NT2/D1 (cell line): ENCODE measurements at regions not wholly inside any gene's neighbourhood (a gene's known extent, or its start where the extent isn't known, plus 50 kb on each side); places are given as distances from the start of the nearest gene placed in this dataset.

Experiments
- DNase-seq: peaks from one replicate; pipeline ENCODE4 v3.0.0-alpha.2; 2011; ENCODE audit warnings: low read depth, low spot score
- H3K27me3 ChIP-seq: 2 replicates; pipeline ENCODE4 v1.6.0; 2011; ENCODE audit warnings: mild to moderate bottlenecking; ENCODE audit not compliant: insufficient read length, insufficient read depth
- H3K36me3 ChIP-seq: 2 replicates; pipeline ENCODE4 v1.6.1; 2011; ENCODE audit warnings: mild to moderate bottlenecking, low read length, mixed read lengths; ENCODE audit not compliant: insufficient read depth, insufficient read length
- H3K4me1 ChIP-seq: 2 replicates; pipeline ENCODE4 v1.5.1; 2011; ENCODE audit not compliant: insufficient read depth, insufficient read length
- H3K4me3 ChIP-seq: 2 replicates; pipeline ENCODE4 v1.5.1; 2011; ENCODE audit warnings: low read depth; ENCODE audit not compliant: insufficient read length
- H3K9ac ChIP-seq: 2 replicates; pipeline ENCODE4 v1.6.0; 2011; ENCODE audit warnings: low read depth; ENCODE audit not compliant: insufficient read length
- H3K9me3 ChIP-seq: 2 replicates; pipeline ENCODE4 v1.5.1; 2011; ENCODE audit warnings: mild to moderate bottlenecking, low read length; ENCODE audit not compliant: insufficient read depth
- SUZ12 ChIP-seq: IDR thresholded peaks from 2 replicates; pipeline ENCODE4 v1.6.1; 2011; ENCODE audit not compliant: insufficient read length, insufficient read depth; ENCODE audit errors: extremely low read depth
- YY1 ChIP-seq: IDR thresholded peaks from 2 replicates; pipeline ENCODE4 v1.6.1; 2011; ENCODE audit not compliant: insufficient read length, insufficient read depth
- ZNF274 ChIP-seq: IDR thresholded peaks from 2 replicates; pipeline ENCODE4 v1.6.1; 2011; ENCODE audit warnings: mild to moderate bottlenecking, low read depth, low read length

GRCh38 chr12:47509398-47509851 is 196.4 kb downstream of the RPAP3 start:
- TF ChIP-seq YY1, result no peak
- no peak for TF ChIP-seq ZNF274
- no peak for TF ChIP-seq SUZ12
- DNase-seq, result no peak
- Histone ChIP-seq H3K27me3 (no peaks in the 10 kb centered on the region), H3K9ac (no peak overlapping the region), H3K9me3 (peaks cover 8% of the 10 kb centered on the region), H3K36me3 (no peaks in the 10 kb centered on the region), H3K4me1 (no peaks in the 10 kb centered on the region), H3K4me3 (no peak overlapping the region)

- no peaks in the 10 kb centered on the region for H3K36me3 ChIP-seq
- TF ChIP-seq SUZ12 (no peak), ZNF274 (no peak), YY1 (no peak)
- no peak for DNase-seq
These were observed 198.6 kb downstream of the RPAP3 start for GRCh38 chr12:47507221-47507620.

GRCh38 chr12:47504775-47505446 is 200.9 kb downstream of the RPAP3 start:
- Histone ChIP-seq H3K9ac (no peak overlapping the region), H3K36me3 (no peaks in the 10 kb centered on the region), H3K9me3 (no peaks in the 10 kb centered on the region), H3K4me1 (no peaks in the 10 kb centered on the region), H3K4me3 (no peak overlapping the region), H3K27me3 (no peaks in the 10 kb centered on the region)
- TF ChIP-seq SUZ12, result no peak
- TF ChIP-seq ZNF274, result no peak
- no peak for TF ChIP-seq YY1
- DNase-seq, result no peak

More at GRCh38 chr12:47507221-47507620, 198.6 kb downstream of the RPAP3 start:
- Histone ChIP-seq H3K27me3 (no peaks in the 10 kb centered on the region), H3K9me3 (no peaks in the 10 kb centered on the region), H3K4me1 (no peaks in the 10 kb centered on the region), H3K9ac (no peak overlapping the region), H3K4me3 (no peak overlapping the region)

GRCh38 chr12:47493801-47494200 is 212.0 kb downstream of the RPAP3 start:
- Histone ChIP-seq H3K9me3 (peaks cover 13% of the 10 kb centered on the region; the same call in 1 of the 2 replicates), H3K4me1 (no peaks in the 10 kb centered on the region), H3K27me3 (no peaks in the 10 kb centered on the region), H3K9ac (no peak overlapping the region), H3K36me3 (no peaks in the 10 kb centered on the region), H3K4me3 (no peak overlapping the region)
- TF ChIP-seq YY1 (no peak), SUZ12 (no peak), ZNF274 (no peak)
- DNase-seq, result no peak

GRCh38 chr12:47491516-47492305 is 214.1 kb downstream of the RPAP3 start:
- TF ChIP-seq ZNF274 (no peak), YY1 (no peak), SUZ12 (no peak)
- H3K9ac ChIP-seq, result no peak overlapping the region
- peaks cover 11% of the 10 kb centered on the region; the same call in 1 of the 2 replicates for H3K9me3 ChIP-seq
- no peaks in the 10 kb centered on the region for H3K27me3 ChIP-seq
- H3K4me1 ChIP-seq, result no peaks in the 10 kb centered on the region
- no peak overlapping the region for H3K4me3 ChIP-seq
- no peaks in the 10 kb centered on the region for H3K36me3 ChIP-seq
- no peak for DNase-seq

GRCh38 chr12:47488888-47489287 is 216.9 kb downstream of the RPAP3 start:
- H3K9ac ChIP-seq, result no peak overlapping the region

GRCh38 chr12:47481041-47481440 is 224.8 kb downstream of the RPAP3 start:
- H3K4me1 ChIP-seq, result no peaks in the 10 kb centered on the region
- no peak overlapping the region for H3K9ac ChIP-seq
- DNase-seq, result no peak
- H3K9me3 ChIP-seq, result 0 out of 2 replicates have a peak, but pooled peaks cover under 1% of the 10 kb centered on the region
- no peak overlapping the region for H3K4me3 ChIP-seq
- no peaks in the 10 kb centered on the region for H3K27me3 ChIP-seq
- no peaks in the 10 kb centered on the region for H3K36me3 ChIP-seq
- no peak for TF ChIP-seq YY1

More at GRCh38 chr12:47488888-47489287, 216.9 kb downstream of the RPAP3 start:
- Histone ChIP-seq H3K4me1 (no peaks in the 10 kb centered on the region), H3K9me3 (peaks cover 11% of the 10 kb centered on the region; the same call in 1 of the 2 replicates), H3K36me3 (no peaks in the 10 kb centered on the region), H3K27me3 (no peaks in the 10 kb centered on the region), H3K4me3 (no peak overlapping the region)
- TF ChIP-seq ZNF274 (no peak), YY1 (no peak), SUZ12 (no peak)
- DNase-seq, result no peak
